Thyroid gland (tissue), 4 donors: ENCODE measurements at regions not wholly inside any gene's neighbourhood (a gene's known extent, or its start where the extent isn't known, plus 50 kb on each side); places are given as distances from the start of the nearest gene placed in this dataset.

Source experiments
- POLR2A ChIP-seq, 2 donors: fragments of 450-650 bp; IDR thresholded peaks; one replicate each; pipeline ENCODE4 v1.6.1; 2017; ENCODE audit warnings: antibody characterized with exemption in 2 of 2, mild to moderate bottlenecking in 2 of 2, moderate library complexity in 1 of 2
- TF ChIP-seq, protein P1 (sequence below), 6 experiments: fragments of 200-600 bp in 3 of 6; fragments of 450-650 bp in 3 of 6; sonication (generic) in 3 of 6; IDR thresholded peaks; one replicate each; pipeline ENCODE4 v1.5.1; 2016 to 2019; ENCODE audit warnings: antibody characterized with exemption in 6 of 6, mild to moderate bottlenecking in 2 of 6, inconsistent platforms in 1 of 6, moderate library complexity in 1 of 6

DNA sequence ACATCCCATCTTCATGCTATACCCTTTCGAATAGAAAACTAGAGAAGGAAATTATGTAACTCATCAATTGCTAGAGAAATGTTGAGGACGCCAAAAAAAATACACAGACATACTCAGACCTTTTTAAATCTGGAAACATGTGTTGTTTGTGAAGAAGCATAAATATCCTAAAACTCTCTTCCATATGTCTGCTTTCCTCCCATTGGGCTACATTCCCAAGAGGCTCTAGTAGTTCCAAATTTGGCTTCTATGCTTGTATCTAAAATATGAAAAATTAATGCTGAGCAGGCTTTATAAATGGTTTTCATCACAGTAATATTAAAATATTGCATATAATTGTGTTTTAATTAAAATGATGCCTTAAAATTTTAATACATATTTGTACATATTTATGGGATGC lies 297.9 kb upstream of the PSMD7 start:
- TF ChIP-seq, protein P1, sequence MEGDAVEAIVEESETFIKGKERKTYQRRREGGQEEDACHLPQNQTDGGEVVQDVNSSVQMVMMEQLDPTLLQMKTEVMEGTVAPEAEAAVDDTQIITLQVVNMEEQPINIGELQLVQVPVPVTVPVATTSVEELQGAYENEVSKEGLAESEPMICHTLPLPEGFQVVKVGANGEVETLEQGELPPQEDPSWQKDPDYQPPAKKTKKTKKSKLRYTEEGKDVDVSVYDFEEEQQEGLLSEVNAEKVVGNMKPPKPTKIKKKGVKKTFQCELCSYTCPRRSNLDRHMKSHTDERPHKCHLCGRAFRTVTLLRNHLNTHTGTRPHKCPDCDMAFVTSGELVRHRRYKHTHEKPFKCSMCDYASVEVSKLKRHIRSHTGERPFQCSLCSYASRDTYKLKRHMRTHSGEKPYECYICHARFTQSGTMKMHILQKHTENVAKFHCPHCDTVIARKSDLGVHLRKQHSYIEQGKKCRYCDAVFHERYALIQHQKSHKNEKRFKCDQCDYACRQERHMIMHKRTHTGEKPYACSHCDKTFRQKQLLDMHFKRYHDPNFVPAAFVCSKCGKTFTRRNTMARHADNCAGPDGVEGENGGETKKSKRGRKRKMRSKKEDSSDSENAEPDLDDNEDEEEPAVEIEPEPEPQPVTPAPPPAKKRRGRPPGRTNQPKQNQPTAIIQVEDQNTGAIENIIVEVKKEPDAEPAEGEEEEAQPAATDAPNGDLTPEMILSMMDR (IDR thresholded peaks at IDR 0.05) = no peak
- no peak for TF ChIP-seq POLR2A (IDR thresholded peaks at IDR 0.05)
